ENCODE measurements at regions not wholly inside any gene's neighbourhood (a gene's known extent, or its start where the extent isn't known, plus 50 kb on each side); places are given as distances from the start of the nearest gene placed in this dataset.

- Mint-ChIP-seq H3K27ac (no peak overlapping the region), H3K9me3 (no peaks in the 10 kb centered on the region), H3K4me3 (no peak overlapping the region), H3K36me3 (no peaks in the 10 kb centered on the region), H3K27me3 (peaks cover 0 to 8% of the 10 kb centered on the region in 2 donors), H3K4me1 (ENCODE audit: low read depth in 2 of 2) (no peaks in the 10 kb centered on the region)
- DNase-seq (ENCODE audit: low spot score): no peak
- no peak for ATAC-seq
Observed at GRCh38 chr7:12741951-12742575, 54.6 kb downstream of the ARL4A start.

- Mint-ChIP-seq H3K9me3 (no peaks in the 10 kb centered on the region), H3K27me3 (peaks cover 0 to 3% of the 10 kb centered on the region in 2 donors), H3K4me1 (ENCODE audit: low read depth in 2 of 2) (no peaks in the 10 kb centered on the region), H3K27ac (no peak overlapping the region), H3K4me3 (no peak overlapping the region), H3K36me3 (no peaks in the 10 kb centered on the region)
- ATAC-seq (no peak), DNase-seq (ENCODE audit: low spot score) (no peak)
Observed at GRCh38 chr7:12746211-12746610, 58.8 kb downstream of the ARL4A start.

- Mint-ChIP-seq H3K36me3 (no peaks in the 10 kb centered on the region), H3K27ac (no peak overlapping the region), H3K9me3 (no peaks in the 10 kb centered on the region), H3K27me3 (peaks cover 0 to 4% of the 10 kb centered on the region in 2 donors), H3K4me3 (no peak overlapping the region), H3K4me1 (ENCODE audit: low read depth in 2 of 2) (no peaks in the 10 kb centered on the region)
- no peak for ATAC-seq
- DNase-seq (ENCODE audit: low spot score): no peak
Observed at GRCh38 chr7:12747687-12748306, 60.4 kb downstream of the ARL4A start.

GRCh38 chr7:12749069-12749468, 61.6 kb downstream of the ARL4A start:
- ATAC-seq (no peak), DNase-seq (ENCODE audit: low spot score) (no peak)
- Mint-ChIP-seq H3K27me3 (peaks cover 0 to 4% of the 10 kb centered on the region in 2 donors), H3K4me1 (ENCODE audit: low read depth in 2 of 2) (no peaks in the 10 kb centered on the region), H3K36me3 (no peaks in the 10 kb centered on the region), H3K27ac (no peak overlapping the region), H3K4me3 (no peak overlapping the region), H3K9me3 (no peaks in the 10 kb centered on the region)

GRCh38 chr7:12749746-12750145, 62.3 kb downstream of the ARL4A start:
- ATAC-seq: no peak
- H3K27ac Mint-ChIP-seq: no peak overlapping the region
- peaks cover 0 to 4% of the 10 kb centered on the region in 2 donors for H3K27me3 Mint-ChIP-seq

GRCh38 chr7:12751764-12752163, 64.3 kb downstream of the ARL4A start:
- no peaks in the 10 kb centered on the region for H3K4me1 Mint-ChIP-seq (ENCODE audit: low read depth in 2 of 2)
- H3K27me3 Mint-ChIP-seq: peaks cover 0 to 4% of the 10 kb centered on the region in 2 donors
- DNase-seq (ENCODE audit: low spot score) (no peak), ATAC-seq (no peak)
- H3K36me3 Mint-ChIP-seq: no peaks in the 10 kb centered on the region
- H3K27ac Mint-ChIP-seq: no peak overlapping the region
- no peak overlapping the region for H3K4me3 Mint-ChIP-seq
- H3K9me3 Mint-ChIP-seq: no peaks in the 10 kb centered on the region

More at GRCh38 chr7:12749746-12750145, 62.3 kb downstream of the ARL4A start:
- H3K4me1 Mint-ChIP-seq (ENCODE audit: low read depth in 2 of 2): no peaks in the 10 kb centered on the region
- H3K4me3 Mint-ChIP-seq: no peak overlapping the region
- no peaks in the 10 kb centered on the region for H3K9me3 Mint-ChIP-seq
- no peaks in the 10 kb centered on the region for H3K36me3 Mint-ChIP-seq
- no peak for DNase-seq (ENCODE audit: low spot score)

GRCh38 chr7:12754179-12754578, 66.7 kb downstream of the ARL4A start:
- Mint-ChIP-seq H3K27ac (no peak overlapping the region), H3K36me3 (no peaks in the 10 kb centered on the region), H3K9me3 (no peaks in the 10 kb centered on the region), H3K4me1 (ENCODE audit: low read depth in 2 of 2) (no peaks in the 10 kb centered on the region), H3K4me3 (no peak overlapping the region), H3K27me3 (peaks cover 0 to 4% of the 10 kb centered on the region in 2 donors)
- DNase-seq (ENCODE audit: low spot score) (no peak), ATAC-seq (no peak)

- ATAC-seq (no peak), DNase-seq (ENCODE audit: low spot score) (no peak)
- Mint-ChIP-seq H3K27me3 (peaks cover 3 to 10% of the 10 kb centered on the region in 2 donors), H3K27ac (no peak overlapping the region), H3K4me1 (ENCODE audit: low read depth in 2 of 2) (no peaks in the 10 kb centered on the region), H3K36me3 (no peaks in the 10 kb centered on the region), H3K4me3 (no peak overlapping the region), H3K9me3 (no peaks in the 10 kb centered on the region)
Observed at GRCh38 chr7:12756821-12757220, 69.4 kb downstream of the ARL4A start.

- ATAC-seq: no peak
- Mint-ChIP-seq H3K4me3 (no peak overlapping the region), H3K27me3 (peaks cover 3 to 16% of the 10 kb centered on the region in 2 donors), H3K27ac (no peak overlapping the region), H3K9me3 (no peaks in the 10 kb centered on the region), H3K36me3 (no peaks in the 10 kb centered on the region), H3K4me1 (ENCODE audit: low read depth in 2 of 2) (no peaks in the 10 kb centered on the region)
- DNase-seq (ENCODE audit: low spot score): no peak
Observed at GRCh38 chr7:12757443-12757842, 70.0 kb downstream of the ARL4A start.

- H3K9me3 Mint-ChIP-seq: no peaks in the 10 kb centered on the region
- DNase-seq (ENCODE audit: low spot score) (no peak), ATAC-seq (no peak)
- no peaks in the 10 kb centered on the region for H3K4me1 Mint-ChIP-seq (ENCODE audit: low read depth in 2 of 2)
- H3K27ac Mint-ChIP-seq: no peak overlapping the region
- no peaks in the 10 kb centered on the region for H3K36me3 Mint-ChIP-seq
- H3K4me3 Mint-ChIP-seq: no peak overlapping the region
- peaks cover 3 to 21% of the 10 kb centered on the region in 2 donors for H3K27me3 Mint-ChIP-seq
Observed at GRCh38 chr7:12759151-12759550, 71.7 kb downstream of the ARL4A start.

GRCh38 chr7:12761111-12761510, 73.7 kb downstream of the ARL4A start:
- DNase-seq (ENCODE audit: low spot score): no peak
- Mint-ChIP-seq H3K27ac (no peak overlapping the region), H3K4me3 (no peak overlapping the region), H3K27me3 (peaks cover 3 to 21% of the 10 kb centered on the region in 2 donors), H3K9me3 (no peaks in the 10 kb centered on the region), H3K4me1 (ENCODE audit: low read depth in 2 of 2) (no peaks in the 10 kb centered on the region), H3K36me3 (no peaks in the 10 kb centered on the region)
- no peak for ATAC-seq

- Mint-ChIP-seq H3K9me3 (no peaks in the 10 kb centered on the region), H3K27ac (no peak overlapping the region), H3K27me3 (peaks cover 3 to 21% of the 10 kb centered on the region in 2 donors), H3K4me3 (no peak overlapping the region), H3K36me3 (no peaks in the 10 kb centered on the region), H3K4me1 (ENCODE audit: low read depth in 2 of 2) (no peaks in the 10 kb centered on the region)
- no peak for DNase-seq (ENCODE audit: low spot score)
- ATAC-seq: no peak
Observed at GRCh38 chr7:12761691-12762090, 74.3 kb downstream of the ARL4A start.

- H3K27ac Mint-ChIP-seq: no peak overlapping the region
Observed at GRCh38 chr7:12764458-12764891, 77.0 kb downstream of the ARL4A start.

GRCh38 chr7:12765431-12766100, 78.1 kb downstream of the ARL4A start:
- Mint-ChIP-seq H3K4me1 (ENCODE audit: low read depth in 2 of 2) (no peaks in the 10 kb centered on the region), H3K36me3 (no peaks in the 10 kb centered on the region), H3K27ac (no peak overlapping the region)

More at GRCh38 chr7:12764458-12764891, 77.0 kb downstream of the ARL4A start:
- H3K27me3 Mint-ChIP-seq: peaks cover 3 to 21% of the 10 kb centered on the region in 2 donors
- DNase-seq (ENCODE audit: low spot score) (no peak), ATAC-seq (no peak)
- no peaks in the 10 kb centered on the region for H3K4me1 Mint-ChIP-seq (ENCODE audit: low read depth in 2 of 2)
- no peak overlapping the region for H3K4me3 Mint-ChIP-seq
- no peaks in the 10 kb centered on the region for H3K9me3 Mint-ChIP-seq
- H3K36me3 Mint-ChIP-seq: no peaks in the 10 kb centered on the region

More at GRCh38 chr7:12765431-12766100, 78.1 kb downstream of the ARL4A start:
- no peak for ATAC-seq
- peaks cover 3 to 21% of the 10 kb centered on the region in 2 donors for H3K27me3 Mint-ChIP-seq
- no peak overlapping the region for H3K4me3 Mint-ChIP-seq
- no peak for DNase-seq (ENCODE audit: low spot score)
- no peaks in the 10 kb centered on the region for H3K9me3 Mint-ChIP-seq

Data from natural killer cell treated with Interleukin-12 subunit alpha and Interleukin-12 subunit beta and Interleukin-15 and Interleukin-18, amount 100 ng/mL, for 72 hours (primary cell).